GM18498 (cell line): ENCODE measurements at regions not wholly inside any gene's neighbourhood (a gene's known extent, or its start where the extent isn't known, plus 50 kb on each side); places are given as distances from the start of the nearest gene placed in this dataset.
A peak's percentile ranks its signal among the peaks of the same experiment; 100 is the strongest.

Experiments
- ATAC-seq: cut with Tn5 transposase; IDR thresholded peaks from one replicate; pipeline ENCODE4 v1.9.1; 2021; ENCODE audit warnings: mild to moderate bottlenecking, moderate library complexity; ENCODE audit not compliant: unreplicated experiment

DNA sequence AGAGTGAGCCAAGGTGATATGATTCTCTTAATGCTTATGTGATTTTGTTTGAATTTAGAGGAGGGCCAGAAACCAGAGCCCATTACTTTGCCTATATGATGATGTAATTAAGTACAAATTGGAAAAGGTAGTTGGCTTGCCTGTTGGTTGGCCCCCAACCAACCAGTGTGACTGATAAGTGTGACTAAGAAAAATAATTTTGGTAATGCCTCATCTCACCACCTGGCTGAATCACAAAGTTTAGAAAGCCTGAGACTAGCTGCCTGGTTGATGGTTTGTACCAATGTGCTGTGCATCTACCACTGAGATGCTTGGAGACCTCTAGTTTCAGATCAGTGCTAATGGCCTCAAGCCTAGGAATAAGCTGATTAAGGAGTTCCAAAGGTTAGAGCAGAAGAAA, 338.7 kb downstream of the CDH2 start:
- no peak for ATAC-seq

DNA sequence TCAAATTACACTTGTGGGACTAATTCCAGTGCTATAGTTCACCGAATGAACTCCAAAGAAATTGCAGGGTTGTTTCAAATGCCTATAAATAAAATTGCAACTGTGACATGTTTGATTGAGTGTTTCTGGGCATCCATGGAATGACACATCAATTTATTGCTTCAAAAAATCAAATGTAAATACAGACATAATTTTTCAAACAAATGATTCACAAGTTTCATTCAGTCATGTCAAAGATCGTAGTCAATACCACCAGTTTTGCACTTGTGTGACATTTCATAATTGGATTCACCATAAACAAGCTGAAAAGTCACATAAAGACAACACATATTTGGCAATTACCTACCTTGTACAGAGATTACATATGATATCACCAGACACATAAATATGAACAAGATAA, 350.8 kb downstream of the CDH2 start:
- no peak for ATAC-seq

- no peak for ATAC-seq
Measured at GRCh38 chr18:27825689-27826088, 351.2 kb downstream of the CDH2 start.

GRCh38 chr18:27824841-27825681, 351.9 kb downstream of the CDH2 start:
- ATAC-seq: no peak

DNA sequence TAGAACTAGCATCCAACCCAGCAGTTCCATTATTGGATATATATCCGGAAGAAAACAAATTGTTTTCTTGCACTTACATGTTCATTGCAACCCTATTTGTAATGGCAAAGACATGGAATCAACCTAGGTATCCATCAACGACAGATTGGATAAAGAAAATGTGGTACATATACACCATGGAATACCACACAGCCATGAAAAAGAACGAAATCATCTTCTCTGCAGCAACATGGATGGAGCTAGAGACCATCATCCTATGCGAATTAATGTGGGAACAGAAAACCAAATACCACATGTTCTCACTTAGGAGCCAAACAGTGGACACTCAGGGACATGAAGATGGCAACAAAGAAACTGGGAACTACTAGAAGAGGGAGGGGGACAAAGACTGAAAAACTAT, 352.7 kb downstream of the CDH2 start:
- no peak for ATAC-seq

DNA sequence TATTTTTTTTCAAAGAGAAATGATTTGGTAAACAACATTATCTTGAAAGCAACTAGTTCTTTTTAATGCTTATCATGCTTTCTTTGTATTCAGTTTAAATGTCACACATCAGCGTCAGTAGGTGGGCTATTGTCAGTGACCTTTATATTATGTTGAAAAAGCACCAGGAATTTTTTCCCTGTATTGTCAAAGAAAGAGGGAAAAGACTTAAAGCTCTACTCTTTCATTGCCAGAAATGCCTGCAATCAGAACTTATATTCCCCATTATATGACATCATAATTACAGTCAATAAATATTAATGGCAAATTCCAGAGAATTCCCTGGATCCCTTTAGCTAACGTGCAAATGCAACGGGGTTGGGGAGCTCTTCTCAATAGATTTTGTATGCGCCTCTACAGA, 353.9 kb downstream of the CDH2 start:
- ATAC-seq: no peak

GRCh38 chr18:27808683-27809082, 368.2 kb downstream of the CDH2 start:
- no peak for ATAC-seq

DNA sequence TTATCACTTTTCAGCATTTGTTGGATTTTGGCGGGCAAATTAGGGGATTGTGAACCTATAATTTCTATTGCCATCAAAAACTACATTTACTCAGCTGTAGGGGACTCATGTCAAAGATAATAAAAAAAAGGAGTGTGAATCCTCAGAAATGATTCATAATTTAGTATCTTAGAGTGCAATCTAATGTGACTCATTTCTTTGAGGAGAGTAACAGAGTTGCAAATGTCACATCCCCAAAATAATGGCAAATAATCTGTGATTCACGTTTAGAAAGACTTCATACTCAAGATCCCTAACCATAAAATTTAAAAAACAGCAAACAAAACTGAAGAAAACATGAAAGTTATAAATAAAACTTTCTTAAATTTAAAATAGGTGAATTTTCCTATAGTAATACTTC, 373.0 kb downstream of the CDH2 start:
- ATAC-seq: no peak

GRCh38 chr18:27797484-27797883, 379.4 kb downstream of the CDH2 start:
- ATAC-seq: peak; percentile 79

GRCh38 chr18:27794181-27794926, 382.6 kb downstream of the CDH2 start:
- no peak for ATAC-seq

GRCh38 chr18:27793013-27793785, 383.7 kb downstream of the CDH2 start:
- ATAC-seq: no peak

GRCh38 chr18:27789406-27789805, 387.5 kb downstream of the CDH2 start:
- no peak for ATAC-seq

- no peak for ATAC-seq
Measured at GRCh38 chr18:27787547-27787946, 389.4 kb downstream of the CDH2 start.

DNA sequence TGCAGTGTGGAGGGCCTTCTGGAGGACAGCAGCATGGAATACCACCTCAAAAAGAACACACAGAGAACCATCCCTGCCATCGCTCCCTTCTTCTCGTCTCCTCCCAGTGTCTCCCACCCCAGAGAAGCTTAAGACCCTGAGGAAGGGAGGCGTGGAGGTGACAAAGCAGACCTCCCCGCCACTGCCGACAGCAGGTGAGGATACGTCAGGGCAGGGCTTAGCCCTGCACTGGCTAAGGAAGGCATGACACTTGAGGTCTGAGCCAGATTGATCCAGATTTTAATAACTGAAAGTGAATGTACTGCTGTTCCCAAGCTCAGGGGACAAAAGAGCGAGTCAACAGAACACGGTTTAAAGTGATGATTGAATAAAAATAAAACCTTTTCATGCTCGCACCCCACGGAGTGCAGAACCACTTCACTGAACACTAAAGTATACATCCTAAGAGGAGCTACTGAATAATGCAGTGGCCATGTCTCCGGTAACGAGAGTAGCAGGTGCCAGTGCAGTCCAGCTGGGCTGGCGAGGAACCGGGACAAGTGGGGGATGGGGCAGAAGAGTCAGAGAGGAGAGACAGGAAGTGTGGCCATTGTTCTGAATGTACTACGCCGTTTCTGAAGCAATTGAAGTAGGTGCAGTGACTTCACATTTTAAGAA, 391.0 kb downstream of the CDH2 start:
- ATAC-seq: no peak

DNA sequence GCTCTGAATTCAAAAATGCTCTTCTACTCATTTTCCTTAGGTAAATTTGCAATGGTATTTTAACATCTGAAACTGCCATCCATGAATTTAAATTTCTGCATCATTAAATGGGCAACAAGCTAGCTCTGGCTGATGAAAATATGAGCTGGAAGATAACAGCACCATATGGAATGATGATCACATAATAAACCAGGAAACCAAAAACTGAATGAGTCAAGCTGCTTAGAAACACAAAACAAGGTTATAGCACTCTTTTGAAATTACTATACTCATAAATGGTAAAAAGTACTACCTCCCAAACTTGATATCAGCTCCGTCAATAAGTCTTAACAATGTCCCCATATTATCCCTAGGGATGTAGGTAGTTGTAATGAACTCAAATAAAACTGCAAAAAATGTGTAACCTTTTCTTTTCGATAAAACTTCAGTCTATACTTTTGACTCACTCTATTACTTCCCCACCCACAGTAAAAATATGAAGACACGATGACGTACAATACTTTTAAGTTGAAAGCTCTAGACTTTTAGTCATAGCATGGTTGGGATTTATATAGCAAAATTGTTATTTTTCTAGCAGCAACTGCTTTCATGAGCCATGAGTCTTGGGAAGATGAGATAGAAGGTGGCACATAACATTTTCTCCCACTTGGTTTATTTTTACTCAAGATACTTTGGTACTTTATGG, 396.7 kb downstream of the CDH2 start:
- no peak for ATAC-seq

DNA sequence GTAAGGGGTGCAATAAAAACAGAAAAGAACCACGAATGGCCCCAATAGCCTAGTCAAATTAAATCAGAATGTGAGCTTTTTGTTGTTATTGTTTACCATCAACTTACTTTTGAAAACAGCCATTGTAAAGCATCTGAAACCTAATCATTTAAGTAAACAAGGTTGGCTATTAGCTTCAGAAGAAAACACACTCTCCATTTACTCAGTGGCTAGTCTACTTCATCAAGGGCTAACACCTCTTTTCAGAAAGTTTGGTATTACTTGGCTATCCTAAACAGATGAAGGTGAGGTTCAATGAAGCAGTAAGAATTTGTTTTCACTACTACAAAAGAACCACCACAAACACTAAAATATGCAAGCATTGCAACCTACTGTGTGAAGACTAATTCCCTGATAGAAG, 398.0 kb downstream of the CDH2 start:
- no peak for ATAC-seq

DNA sequence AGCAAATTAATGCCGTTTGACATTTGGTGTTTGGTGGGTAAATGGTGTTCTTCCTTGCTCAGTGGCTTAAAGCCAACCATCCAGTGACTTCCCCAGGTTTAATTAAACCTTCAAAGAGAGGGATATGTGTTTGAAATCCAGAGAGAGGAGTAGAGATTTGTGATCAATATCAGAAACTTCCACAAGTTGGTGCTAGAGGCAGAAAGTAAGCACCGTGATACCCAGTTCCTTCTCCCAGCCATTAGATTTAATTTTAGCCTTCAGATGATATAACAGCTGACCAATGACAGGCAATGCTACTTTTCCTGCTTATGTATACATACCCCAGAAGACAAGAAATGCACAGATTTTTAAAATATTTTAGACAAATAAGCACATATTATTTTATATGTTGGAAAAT, 398.5 kb downstream of the CDH2 start:
- ATAC-seq: no peak

DNA sequence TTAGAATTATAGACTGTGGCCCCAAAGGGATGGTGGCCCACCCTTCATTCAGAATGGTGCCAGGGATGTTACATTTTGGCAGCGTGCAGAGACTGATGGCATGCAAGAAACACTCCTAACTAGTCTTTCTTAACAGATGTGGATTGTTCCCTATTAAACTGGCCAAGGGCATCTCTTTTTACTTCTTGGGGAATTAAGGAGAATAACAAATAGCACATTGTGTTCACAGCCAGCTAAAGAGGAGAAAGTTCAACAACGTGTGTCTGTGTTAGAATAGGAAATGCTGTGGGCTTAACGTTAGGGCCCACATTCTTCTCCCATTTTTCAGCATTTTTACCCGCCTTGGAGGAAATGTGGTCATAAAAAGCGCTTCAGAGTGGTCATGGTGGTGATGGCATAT, 404.8 kb downstream of the CDH2 start:
- no peak for ATAC-seq

GRCh38 chr18:27771571-27771970, 405.4 kb downstream of the CDH2 start:
- ATAC-seq: no peak

GRCh38 chr18:27769152-27769551, 407.8 kb downstream of the CDH2 start:
- no peak for ATAC-seq

DNA sequence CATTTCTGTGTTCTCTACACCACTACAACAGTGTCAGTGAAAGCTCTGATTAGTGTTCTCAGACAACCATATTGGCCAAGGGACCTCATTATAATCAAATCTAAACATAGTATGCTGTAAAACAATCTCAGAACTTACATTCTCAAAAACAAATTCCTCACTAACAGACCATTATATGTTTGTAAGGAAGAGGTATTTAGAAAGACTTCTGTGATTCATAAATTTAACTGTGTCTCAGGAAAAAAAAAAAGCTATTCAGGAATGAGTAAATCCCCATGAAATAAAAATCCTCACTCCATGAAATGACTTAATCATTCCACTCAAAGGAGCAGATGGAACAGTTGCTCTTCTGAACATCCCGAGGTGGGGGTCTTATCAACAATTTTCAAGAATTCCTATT, 413.0 kb downstream of the CDH2 start:
- no peak for ATAC-seq
